Left renal pelvis (tissue), 4 donors: ENCODE measurements at regions not wholly inside any gene's neighbourhood (a gene's known extent, or its start where the extent isn't known, plus 50 kb on each side); places are given as distances from the start of the nearest gene placed in this dataset.
"Not testable (repeated sequence)": the region's sequence is repeated elsewhere in the genome, so short reads cannot be mapped to it uniquely, and the experiment has no call there.

Source experiments
- DNase-seq, 4 donors: peaks; one replicate each; pipeline ENCODE4 v3.0.0-alpha.2; 2013; ENCODE audit warnings: low read depth in 4 of 4, low spot score in 3 of 4

GRCh38 chr20:40883097-40883496 lies 145.5 kb upstream of the TOP1 start:
- no peak for DNase-seq

- no peak for DNase-seq
Measured at GRCh38 chr20:40887105-40887504, 141.5 kb upstream of the TOP1 start.

- not testable (repeated sequence) for DNase-seq
Measured at GRCh38 chr20:40889266-40889665, 139.4 kb upstream of the TOP1 start.

- DNase-seq = no peak
Measured at GRCh38 chr20:40890181-40890580, 138.4 kb upstream of the TOP1 start.

GRCh38 chr20:40890635-40891034 lies 138.0 kb upstream of the TOP1 start:
- no peak for DNase-seq

GRCh38 chr20:40891351-40891750 lies 137.3 kb upstream of the TOP1 start:
- no peak for DNase-seq

GRCh38 chr20:40892642-40893041 lies 136.0 kb upstream of the TOP1 start:
- DNase-seq = no peak

GRCh38 chr20:40893610-40894236 lies 134.9 kb upstream of the TOP1 start:
- DNase-seq = no peak

GRCh38 chr20:40894237-40894630 lies 134.4 kb upstream of the TOP1 start:
- DNase-seq = no peak

- peak in 1 of 4 donors; percentile 21 for DNase-seq
Measured at GRCh38 chr20:40895182-40895581, 133.4 kb upstream of the TOP1 start.

- DNase-seq = no peak
Measured at GRCh38 chr20:40896814-40897700, 131.6 kb upstream of the TOP1 start.

- DNase-seq = no peak
Measured at GRCh38 chr20:40899344-40899743, 129.3 kb upstream of the TOP1 start.

- DNase-seq = no peak
Measured at GRCh38 chr20:40900666-40901215, 127.9 kb upstream of the TOP1 start.

GRCh38 chr20:40902661-40903060 lies 126.0 kb upstream of the TOP1 start:
- no peak for DNase-seq

GRCh38 chr20:40908309-40908708 lies 120.3 kb upstream of the TOP1 start:
- no peak for DNase-seq

- DNase-seq = not testable (repeated sequence)
Measured at GRCh38 chr20:40909489-40909888, 119.1 kb upstream of the TOP1 start.

GRCh38 chr20:40910436-40910835 lies 118.2 kb upstream of the TOP1 start:
- not testable (repeated sequence) for DNase-seq

GRCh38 chr20:40911152-40911551 lies 117.5 kb upstream of the TOP1 start:
- DNase-seq = not testable (repeated sequence)

GRCh38 chr20:40913224-40914185 lies 115.1 kb upstream of the TOP1 start:
- no peak for DNase-seq

- no peak for DNase-seq
Measured at GRCh38 chr20:40915756-40916155, 112.9 kb upstream of the TOP1 start.

GRCh38 chr20:40916276-40916675 lies 112.3 kb upstream of the TOP1 start:
- DNase-seq = no peak
